ENCODE measurements at regions not wholly inside any gene's neighbourhood (a gene's known extent, or its start where the extent isn't known, plus 50 kb on each side); places are given as distances from the start of the nearest gene placed in this dataset.

DNA sequence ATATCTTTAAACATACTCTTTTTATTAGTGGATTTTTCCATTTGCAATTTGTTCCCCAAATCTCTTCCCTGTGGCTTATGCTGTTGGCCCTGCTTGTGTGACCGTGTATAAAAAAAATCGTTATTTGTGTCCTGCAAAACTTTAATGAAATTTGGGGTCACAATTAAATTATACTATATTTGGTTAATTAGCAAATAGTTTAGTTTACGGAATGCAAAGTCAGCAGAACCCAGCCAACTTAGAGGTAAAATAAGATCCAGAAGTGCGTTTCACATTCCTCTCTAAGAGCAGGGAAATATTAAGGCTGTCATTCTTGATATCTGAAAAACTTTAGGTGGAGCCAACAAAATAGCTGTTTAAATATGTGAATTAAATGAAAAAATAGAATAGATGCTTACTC is 2023.5 kb upstream of the WWC1 start:
- TF ChIP-seq, protein P1, sequence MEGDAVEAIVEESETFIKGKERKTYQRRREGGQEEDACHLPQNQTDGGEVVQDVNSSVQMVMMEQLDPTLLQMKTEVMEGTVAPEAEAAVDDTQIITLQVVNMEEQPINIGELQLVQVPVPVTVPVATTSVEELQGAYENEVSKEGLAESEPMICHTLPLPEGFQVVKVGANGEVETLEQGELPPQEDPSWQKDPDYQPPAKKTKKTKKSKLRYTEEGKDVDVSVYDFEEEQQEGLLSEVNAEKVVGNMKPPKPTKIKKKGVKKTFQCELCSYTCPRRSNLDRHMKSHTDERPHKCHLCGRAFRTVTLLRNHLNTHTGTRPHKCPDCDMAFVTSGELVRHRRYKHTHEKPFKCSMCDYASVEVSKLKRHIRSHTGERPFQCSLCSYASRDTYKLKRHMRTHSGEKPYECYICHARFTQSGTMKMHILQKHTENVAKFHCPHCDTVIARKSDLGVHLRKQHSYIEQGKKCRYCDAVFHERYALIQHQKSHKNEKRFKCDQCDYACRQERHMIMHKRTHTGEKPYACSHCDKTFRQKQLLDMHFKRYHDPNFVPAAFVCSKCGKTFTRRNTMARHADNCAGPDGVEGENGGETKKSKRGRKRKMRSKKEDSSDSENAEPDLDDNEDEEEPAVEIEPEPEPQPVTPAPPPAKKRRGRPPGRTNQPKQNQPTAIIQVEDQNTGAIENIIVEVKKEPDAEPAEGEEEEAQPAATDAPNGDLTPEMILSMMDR (optimal IDR thresholded peaks at IDR 0.05 in 1 of 3, IDR thresholded peaks at IDR 0.05 in 1 of 3, conservative IDR thresholded peaks at IDR 0.05 in 1 of 3; ENCODE audit: extremely low read depth in 1 of 3, insufficient read depth in 2 of 3, low read length in 3 of 3), result no peak
- TF ChIP-seq EZH2 (IDR thresholded peaks at IDR 0.05; ENCODE audit: low read length), result no peak

All from keratinocyte (primary cell).